Cardiac fibroblast (primary cell): ENCODE measurements at regions not wholly inside any gene's neighbourhood (a gene's known extent, or its start where the extent isn't known, plus 50 kb on each side); places are given as distances from the start of the nearest gene placed in this dataset.

Experiments
- DNase-seq, 2 donors: peaks; one replicate each; pipeline versions ENCODE4 v3.0.0 to v3.0.0-alpha.2; 2010; ENCODE audit warnings: low read depth in 2 of 2
- H3K4me3 ChIP-seq, 2 donors: replicated peaks in 1 of 2; 1 replicate in 1 of 2; 2 replicates in 1 of 2; pipeline ENCODE4 v1.5.1; 2011; ENCODE audit warnings: low read depth in 2 of 2, low read length in 2 of 2, mild to moderate bottlenecking in 2 of 2, moderate library complexity in 1 of 2
- TF ChIP-seq, protein P1 (sequence below): IDR thresholded peaks from one replicate; pipeline ENCODE4 v1.5.1; 2011; ENCODE audit warnings: low read depth, mild to moderate bottlenecking, low read length, inconsistent platforms

DNA sequence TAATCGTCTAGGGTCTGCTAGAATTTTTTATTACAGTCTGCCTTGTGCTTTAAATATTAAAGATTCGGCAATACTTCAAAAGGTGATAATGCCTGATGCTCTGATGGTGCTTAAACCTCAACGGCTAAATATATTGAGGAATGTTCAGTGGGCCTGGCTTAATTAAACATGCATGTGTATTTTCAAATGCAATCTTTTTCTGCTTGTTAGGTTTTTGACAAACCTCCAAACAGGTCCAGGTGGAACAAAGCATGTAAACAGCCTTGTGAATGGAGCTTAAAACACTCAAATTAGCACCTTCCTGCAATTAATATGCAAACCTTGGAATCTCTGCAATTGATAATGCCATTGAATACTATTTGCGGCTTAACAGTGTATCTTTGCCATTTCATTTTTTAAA lies 334.9 kb downstream of the BARHL2 start:
- TF ChIP-seq, protein P1, sequence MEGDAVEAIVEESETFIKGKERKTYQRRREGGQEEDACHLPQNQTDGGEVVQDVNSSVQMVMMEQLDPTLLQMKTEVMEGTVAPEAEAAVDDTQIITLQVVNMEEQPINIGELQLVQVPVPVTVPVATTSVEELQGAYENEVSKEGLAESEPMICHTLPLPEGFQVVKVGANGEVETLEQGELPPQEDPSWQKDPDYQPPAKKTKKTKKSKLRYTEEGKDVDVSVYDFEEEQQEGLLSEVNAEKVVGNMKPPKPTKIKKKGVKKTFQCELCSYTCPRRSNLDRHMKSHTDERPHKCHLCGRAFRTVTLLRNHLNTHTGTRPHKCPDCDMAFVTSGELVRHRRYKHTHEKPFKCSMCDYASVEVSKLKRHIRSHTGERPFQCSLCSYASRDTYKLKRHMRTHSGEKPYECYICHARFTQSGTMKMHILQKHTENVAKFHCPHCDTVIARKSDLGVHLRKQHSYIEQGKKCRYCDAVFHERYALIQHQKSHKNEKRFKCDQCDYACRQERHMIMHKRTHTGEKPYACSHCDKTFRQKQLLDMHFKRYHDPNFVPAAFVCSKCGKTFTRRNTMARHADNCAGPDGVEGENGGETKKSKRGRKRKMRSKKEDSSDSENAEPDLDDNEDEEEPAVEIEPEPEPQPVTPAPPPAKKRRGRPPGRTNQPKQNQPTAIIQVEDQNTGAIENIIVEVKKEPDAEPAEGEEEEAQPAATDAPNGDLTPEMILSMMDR: no peak
- no peak overlapping the region for H3K4me3 ChIP-seq
- no peak for DNase-seq

DNA sequence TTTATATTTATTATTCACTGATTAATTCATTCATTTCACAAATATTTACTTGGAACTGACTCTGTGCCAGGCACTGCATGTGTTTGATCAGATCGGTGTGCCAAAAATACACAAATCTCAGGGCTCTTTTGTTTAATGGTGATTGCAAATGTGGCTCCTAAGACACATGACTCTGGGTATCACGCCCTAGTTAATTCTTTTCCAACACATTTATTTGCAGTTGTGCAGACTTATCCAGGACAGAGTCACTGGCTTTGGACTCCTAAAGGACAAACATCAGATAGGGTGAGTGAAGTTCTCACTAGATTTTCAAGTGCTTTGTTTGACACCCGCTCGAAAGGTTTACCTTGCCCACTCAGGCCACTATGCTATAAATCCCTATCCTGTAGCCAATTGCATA lies 335.5 kb downstream of the BARHL2 start:
- H3K4me3 ChIP-seq: no peak overlapping the region
- TF ChIP-seq, protein P1: no peak
- DNase-seq: no peak

DNA sequence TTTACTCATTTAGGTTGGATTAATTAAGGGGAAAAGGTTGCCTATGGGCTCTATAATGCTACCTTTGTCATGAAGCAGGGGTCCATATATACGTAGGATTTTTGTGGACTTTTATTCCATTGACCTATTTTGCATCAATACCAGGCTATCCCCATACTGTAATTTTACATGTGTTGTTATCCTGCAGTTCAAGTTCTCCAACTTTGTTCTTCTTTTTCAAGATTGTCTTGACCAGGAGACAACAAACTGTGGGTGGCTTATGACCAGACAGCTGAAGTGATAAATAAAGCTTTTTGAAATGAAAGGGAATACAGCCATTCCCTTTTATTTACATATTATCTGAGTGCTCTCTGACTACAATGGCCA lies 345.7 kb downstream of the BARHL2 start:
- H3K4me3 ChIP-seq: no peak overlapping the region
- no peak for DNase-seq
- TF ChIP-seq, protein P1: no peak

DNA sequence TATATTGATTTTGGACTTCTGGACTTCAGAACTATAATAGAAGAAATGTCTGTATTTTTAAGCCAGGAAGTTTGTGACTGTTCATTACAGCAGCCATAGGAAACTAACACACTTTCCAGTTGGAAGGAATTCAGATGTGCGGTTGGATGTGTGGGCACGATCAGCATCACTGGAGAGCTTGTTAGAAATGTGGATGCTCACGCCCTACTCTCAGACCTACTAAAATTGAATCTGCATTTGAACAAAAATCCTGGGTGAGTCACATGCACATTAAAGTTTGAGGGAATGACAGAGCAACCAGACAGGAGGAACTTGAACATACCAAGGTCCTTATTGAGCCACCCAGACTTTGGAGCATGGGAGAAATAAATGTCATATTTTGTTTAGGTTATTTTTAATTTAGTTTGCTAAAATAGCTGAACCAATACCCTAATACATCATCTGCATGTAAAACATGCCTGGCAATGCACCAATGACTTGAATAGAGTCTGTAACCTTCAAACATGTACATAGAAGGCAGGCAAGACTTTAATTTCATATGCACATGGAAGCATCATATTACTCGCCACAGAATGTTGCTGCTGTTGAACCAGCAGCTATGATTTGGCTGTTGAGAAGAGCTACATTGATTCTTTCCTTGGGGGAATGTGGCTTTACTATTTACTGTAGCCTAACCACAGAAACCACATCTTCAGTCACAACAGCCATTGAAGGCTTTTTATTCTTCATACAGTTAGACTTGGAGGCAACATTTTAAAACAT lies 346.2 kb downstream of the BARHL2 start:
- H3K4me3 ChIP-seq: no peak overlapping the region
- DNase-seq: no peak
- TF ChIP-seq, protein P1: no peak

DNA sequence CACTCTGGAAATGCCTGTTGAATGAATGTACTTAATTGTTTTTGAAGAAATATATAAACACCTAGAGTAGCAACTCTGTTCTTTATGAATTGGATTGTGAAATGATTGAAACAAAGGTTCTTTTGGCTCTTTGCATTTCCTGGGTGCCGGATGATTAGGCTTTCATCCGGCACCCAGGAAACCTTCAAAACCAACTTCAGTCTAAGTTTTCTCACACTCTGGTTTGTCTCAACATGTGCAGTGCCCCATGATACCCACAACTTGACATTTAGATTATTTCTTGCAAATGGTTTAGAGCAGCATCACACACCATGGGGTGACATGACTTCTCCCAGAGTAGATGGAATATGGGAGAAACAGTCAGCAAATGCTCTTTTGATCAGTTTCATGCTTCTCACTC lies 354.9 kb downstream of the BARHL2 start:
- H3K4me3 ChIP-seq: no peak overlapping the region
- DNase-seq: no peak
- TF ChIP-seq, protein P1: no peak

DNA sequence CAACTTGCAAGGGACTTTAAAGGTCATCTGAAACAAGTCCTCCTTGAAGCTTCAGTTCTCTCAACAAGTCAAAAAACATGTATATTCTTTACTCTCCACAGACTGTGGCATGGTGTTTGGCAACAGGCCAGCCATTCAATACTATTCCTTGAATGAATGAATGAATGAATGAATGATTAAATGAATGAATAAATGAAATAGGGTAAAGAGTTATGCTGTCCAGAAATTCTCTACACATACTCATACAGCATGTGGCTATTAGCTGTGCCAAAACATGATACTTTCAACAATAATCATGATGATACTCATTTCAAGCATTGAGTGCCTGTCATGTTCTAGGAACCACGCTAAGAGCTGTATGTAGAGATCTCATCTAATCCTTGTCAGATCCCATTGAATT lies 356.1 kb downstream of the BARHL2 start:
- no peak overlapping the region for H3K4me3 ChIP-seq
- no peak for DNase-seq
- TF ChIP-seq, protein P1: no peak

DNA sequence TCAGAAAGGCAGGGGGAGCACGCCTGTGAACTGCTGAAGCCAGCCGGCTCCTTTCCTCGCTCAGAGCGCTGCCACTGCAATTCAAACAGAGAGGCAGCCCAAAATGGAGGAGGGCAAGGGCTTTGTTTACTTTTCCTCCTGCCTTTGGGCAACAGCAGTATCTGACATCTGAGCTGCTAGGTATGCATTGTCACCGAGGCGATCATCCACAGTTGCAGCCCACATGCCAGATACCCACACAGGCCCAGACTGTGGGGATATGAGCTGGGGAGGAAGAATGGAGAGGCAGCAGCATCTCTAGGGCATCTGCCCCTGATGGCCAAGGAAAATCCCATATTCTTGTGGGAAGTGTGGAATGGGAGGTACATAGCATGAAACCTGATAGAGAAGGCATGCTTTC lies 357.1 kb downstream of the BARHL2 start:
- DNase-seq: no peak
- H3K4me3 ChIP-seq: no peak overlapping the region
- TF ChIP-seq, protein P1: no peak
